ENCODE measurements at regions not wholly inside any gene's neighbourhood (a gene's known extent, or its start where the extent isn't known, plus 50 kb on each side); places are given as distances from the start of the nearest gene placed in this dataset.

- TF ChIP-seq CTCF (IDR thresholded peaks at IDR 0.05) (no peak), POLR2A (IDR thresholded peaks at IDR 0.05) (no peak)
These were observed 633.2 kb upstream of the NRP1 start for GRCh38 chr10:33967606-33968120.

Data from stomach (tissue), 4 donors.